HG03103 (cell line): ENCODE measurements at regions not wholly inside any gene's neighbourhood (a gene's known extent, or its start where the extent isn't known, plus 50 kb on each side); places are given as distances from the start of the nearest gene placed in this dataset.

Source experiments
- ATAC-seq: cut with Tn5 transposase; IDR thresholded peaks from one replicate; pipeline ENCODE4 v1.9.1; 2021; ENCODE audit warnings: low read depth; ENCODE audit not compliant: unreplicated experiment

GRCh38 chr3:157752956-157753786 lies 250.0 kb upstream of the VEPH1 start:
- no peak for ATAC-seq

- ATAC-seq = no peak
These were observed 249.3 kb upstream of the VEPH1 start for GRCh38 chr3:157752554-157752953.

GRCh38 chr3:157751386-157751785 lies 248.2 kb upstream of the VEPH1 start:
- no peak for ATAC-seq

GRCh38 chr3:157746391-157746790 lies 243.2 kb upstream of the VEPH1 start:
- no peak for ATAC-seq

- no peak for ATAC-seq
These were observed 238.4 kb upstream of the VEPH1 start for GRCh38 chr3:157741607-157742006.

- no peak for ATAC-seq
These were observed 235.2 kb upstream of the VEPH1 start for GRCh38 chr3:157738441-157738840.

- ATAC-seq = no peak
These were observed 215.6 kb upstream of the VEPH1 start for GRCh38 chr3:157718800-157719199.

- no peak for ATAC-seq
These were observed 209.9 kb upstream of the VEPH1 start for GRCh38 chr3:157713101-157713500.

- no peak for ATAC-seq
These were observed 202.0 kb upstream of the VEPH1 start for GRCh38 chr3:157705258-157705657.

- ATAC-seq = no peak
These were observed 197.2 kb upstream of the VEPH1 start for GRCh38 chr3:157700405-157700804.

- ATAC-seq = no peak
These were observed 192.4 kb upstream of the VEPH1 start for GRCh38 chr3:157695586-157695985.

GRCh38 chr3:157695103-157695502 lies 191.9 kb upstream of the VEPH1 start:
- ATAC-seq = no peak

GRCh38 chr3:157693762-157694161 lies 190.5 kb upstream of the VEPH1 start:
- no peak for ATAC-seq

- ATAC-seq = peak; percentile 95
These were observed 189.3 kb upstream of the VEPH1 start for GRCh38 chr3:157692468-157692867.

- ATAC-seq = no peak
These were observed 180.5 kb upstream of the VEPH1 start for GRCh38 chr3:157683668-157684067.

GRCh38 chr3:157672061-157672460 lies 168.8 kb upstream of the VEPH1 start:
- no peak for ATAC-seq

GRCh38 chr3:157671656-157672055 lies 168.4 kb upstream of the VEPH1 start:
- no peak for ATAC-seq

- ATAC-seq = no peak
These were observed 166.2 kb upstream of the VEPH1 start for GRCh38 chr3:157669416-157669815.

- no peak for ATAC-seq
These were observed 164.3 kb upstream of the VEPH1 start for GRCh38 chr3:157667493-157667892.

GRCh38 chr3:157662171-157662570 lies 159.0 kb upstream of the VEPH1 start:
- no peak for ATAC-seq

- no peak for ATAC-seq
These were observed 157.6 kb upstream of the VEPH1 start for GRCh38 chr3:157660847-157661246.

- no peak for ATAC-seq
These were observed 149.2 kb upstream of the VEPH1 start for GRCh38 chr3:157652366-157652765.

- ATAC-seq = no peak
These were observed 147.5 kb upstream of the VEPH1 start for GRCh38 chr3:157650699-157651098.
